Testis (tissue), 2 donors: ENCODE measurements at regions not wholly inside any gene's neighbourhood (a gene's known extent, or its start where the extent isn't known, plus 50 kb on each side); places are given as distances from the start of the nearest gene placed in this dataset.

Experiments
- POLR2A ChIP-seq: fragments of 450-650 bp; IDR thresholded peaks from one replicate; pipeline ENCODE4 v1.6.1; 2017; ENCODE audit warnings: antibody characterized with exemption, mild to moderate bottlenecking, moderate library complexity
- TF ChIP-seq, protein P1 (sequence below), 3 experiments: fragments of 450-650 bp in 2 of 3; fragments of 200-600 bp in 1 of 3; sonication (generic) in 1 of 3; IDR thresholded peaks; one replicate each; pipeline ENCODE4 v1.5.1; 2016 to 2019; ENCODE audit warnings: antibody characterized with exemption in 3 of 3, mild to moderate bottlenecking in 2 of 3, moderate library complexity in 1 of 3

DNA sequence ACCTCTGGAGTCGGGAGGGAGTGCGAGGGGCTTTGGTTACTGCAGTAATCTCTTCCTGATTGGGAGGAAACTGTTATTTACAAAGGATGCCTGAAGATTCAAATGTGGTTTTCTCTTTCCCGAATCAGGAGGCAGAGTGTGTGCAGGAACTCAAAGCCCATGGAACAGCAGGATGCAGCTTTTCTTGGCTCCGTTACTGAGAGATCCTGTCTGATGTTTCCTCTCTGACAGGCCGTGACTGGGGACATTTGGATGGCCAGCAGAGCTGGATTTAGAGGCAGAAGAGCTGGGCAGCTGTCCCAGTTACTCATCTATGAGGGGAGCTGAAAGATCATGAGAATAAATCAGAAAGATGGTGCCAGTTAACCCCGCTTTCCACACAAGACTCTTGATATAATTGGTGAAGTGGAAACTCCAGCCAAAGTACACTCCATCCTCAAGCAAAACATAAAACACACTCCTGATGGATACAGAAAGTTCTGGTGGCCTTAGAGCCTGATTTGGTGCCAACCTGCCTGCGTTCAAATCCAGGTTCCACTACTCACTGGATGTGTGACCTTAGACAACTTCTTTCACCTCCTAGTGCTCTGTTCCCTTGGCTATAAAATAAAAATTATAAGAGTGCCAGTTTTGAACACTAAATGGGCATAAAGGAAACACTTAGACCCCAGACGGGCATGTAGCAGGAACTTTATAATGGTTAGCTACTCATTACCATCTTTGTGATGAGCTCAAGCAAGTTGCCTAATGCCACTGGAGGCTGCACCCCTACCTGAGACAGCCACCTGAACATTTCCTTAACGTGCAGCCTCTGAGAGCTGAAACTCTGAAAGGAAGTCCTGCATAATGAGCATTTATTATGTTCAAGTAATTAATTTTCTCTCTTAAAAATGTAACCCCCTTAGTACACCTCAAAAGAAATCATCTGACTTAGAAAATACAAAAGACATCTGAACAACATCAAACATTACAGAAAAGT is 349.0 kb upstream of the GATB start:
- TF ChIP-seq, protein P1, sequence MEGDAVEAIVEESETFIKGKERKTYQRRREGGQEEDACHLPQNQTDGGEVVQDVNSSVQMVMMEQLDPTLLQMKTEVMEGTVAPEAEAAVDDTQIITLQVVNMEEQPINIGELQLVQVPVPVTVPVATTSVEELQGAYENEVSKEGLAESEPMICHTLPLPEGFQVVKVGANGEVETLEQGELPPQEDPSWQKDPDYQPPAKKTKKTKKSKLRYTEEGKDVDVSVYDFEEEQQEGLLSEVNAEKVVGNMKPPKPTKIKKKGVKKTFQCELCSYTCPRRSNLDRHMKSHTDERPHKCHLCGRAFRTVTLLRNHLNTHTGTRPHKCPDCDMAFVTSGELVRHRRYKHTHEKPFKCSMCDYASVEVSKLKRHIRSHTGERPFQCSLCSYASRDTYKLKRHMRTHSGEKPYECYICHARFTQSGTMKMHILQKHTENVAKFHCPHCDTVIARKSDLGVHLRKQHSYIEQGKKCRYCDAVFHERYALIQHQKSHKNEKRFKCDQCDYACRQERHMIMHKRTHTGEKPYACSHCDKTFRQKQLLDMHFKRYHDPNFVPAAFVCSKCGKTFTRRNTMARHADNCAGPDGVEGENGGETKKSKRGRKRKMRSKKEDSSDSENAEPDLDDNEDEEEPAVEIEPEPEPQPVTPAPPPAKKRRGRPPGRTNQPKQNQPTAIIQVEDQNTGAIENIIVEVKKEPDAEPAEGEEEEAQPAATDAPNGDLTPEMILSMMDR (IDR thresholded peaks at IDR 0.05) = no peak
- no peak for TF ChIP-seq POLR2A
